ENCODE measurements at regions not wholly inside any gene's neighbourhood (a gene's known extent, or its start where the extent isn't known, plus 50 kb on each side); places are given as distances from the start of the nearest gene placed in this dataset.

DNA sequence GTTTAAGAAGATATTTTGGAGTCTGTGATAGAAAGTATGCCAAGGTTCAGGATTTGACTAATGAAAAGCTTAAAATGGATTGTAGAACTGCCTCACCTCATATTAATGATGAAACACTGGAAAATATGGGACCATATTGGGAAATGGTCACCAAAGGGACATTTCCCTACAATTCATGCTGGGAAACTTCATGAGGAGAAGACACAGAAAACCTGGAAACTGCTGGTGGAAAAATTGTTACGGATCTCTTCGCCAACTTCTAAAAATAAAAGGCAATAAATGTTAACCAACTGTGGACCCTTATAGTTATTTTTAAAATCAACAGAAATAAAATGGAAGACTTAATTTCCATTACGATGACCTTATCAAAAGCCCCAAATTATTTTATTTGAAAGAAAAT, 97.6 kb upstream of the FRMD4B start:
- TF ChIP-seq, protein P1, sequence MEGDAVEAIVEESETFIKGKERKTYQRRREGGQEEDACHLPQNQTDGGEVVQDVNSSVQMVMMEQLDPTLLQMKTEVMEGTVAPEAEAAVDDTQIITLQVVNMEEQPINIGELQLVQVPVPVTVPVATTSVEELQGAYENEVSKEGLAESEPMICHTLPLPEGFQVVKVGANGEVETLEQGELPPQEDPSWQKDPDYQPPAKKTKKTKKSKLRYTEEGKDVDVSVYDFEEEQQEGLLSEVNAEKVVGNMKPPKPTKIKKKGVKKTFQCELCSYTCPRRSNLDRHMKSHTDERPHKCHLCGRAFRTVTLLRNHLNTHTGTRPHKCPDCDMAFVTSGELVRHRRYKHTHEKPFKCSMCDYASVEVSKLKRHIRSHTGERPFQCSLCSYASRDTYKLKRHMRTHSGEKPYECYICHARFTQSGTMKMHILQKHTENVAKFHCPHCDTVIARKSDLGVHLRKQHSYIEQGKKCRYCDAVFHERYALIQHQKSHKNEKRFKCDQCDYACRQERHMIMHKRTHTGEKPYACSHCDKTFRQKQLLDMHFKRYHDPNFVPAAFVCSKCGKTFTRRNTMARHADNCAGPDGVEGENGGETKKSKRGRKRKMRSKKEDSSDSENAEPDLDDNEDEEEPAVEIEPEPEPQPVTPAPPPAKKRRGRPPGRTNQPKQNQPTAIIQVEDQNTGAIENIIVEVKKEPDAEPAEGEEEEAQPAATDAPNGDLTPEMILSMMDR (conservative IDR thresholded peaks at IDR 0.05): no peak
- no peak for TF ChIP-seq ZFX (IDR thresholded peaks at IDR 0.05)

Data from C4-2B (cell line).